Common myeloid progenitor, CD34-positive (primary cell): ENCODE measurements at regions not wholly inside any gene's neighbourhood (a gene's known extent, or its start where the extent isn't known, plus 50 kb on each side); places are given as distances from the start of the nearest gene placed in this dataset.

Source experiments
- CTCF ChIA-PET: fragments of 350-600 bp; sonication (Branson Sonifier 250); formaldehyde crosslinking; loops from one replicate; lab custom pipeline; 2021; ENCODE audit warnings: antibody characterized with exemption; lab: Charles Lee
- POLR2A ChIA-PET: fragments of 350-600 bp; sonication (Branson Sonifier 250); formaldehyde crosslinking; loops from one replicate; lab custom pipeline; 2021; ENCODE audit warnings: antibody characterized with exemption; lab: Charles Lee
- DNase-seq, 3 donors: peaks; one replicate each; pipeline versions ENCODE4 v3.0.0 to v3.0.0-alpha.2; 2013
- H3K27ac ChIP-seq, 2 experiments: 1 replicate in 1 of 2; 2 replicates in 1 of 2; pipeline ENCODE4 v1.7.0; 2013; ENCODE audit warnings: inconsistent platforms in 2 of 2, low read length in 2 of 2, mild to moderate bottlenecking in 2 of 2, low read depth in 1 of 2, moderate library complexity in 1 of 2; ENCODE audit not compliant: severe bottlenecking in 2 of 2, insufficient read depth in 1 of 2, poor library complexity in 1 of 2
- H3K27me3 ChIP-seq, 5 experiments: replicated peaks in 2 of 5; 1 replicate in 3 of 5; 2 replicates in 2 of 5; pipeline versions ENCODE4 v1.6.1 to v1.7.0; 2013; ENCODE audit warnings: low read length in 4 of 5, mild to moderate bottlenecking in 2 of 5, moderate library complexity in 2 of 5, inconsistent platforms in 1 of 5; ENCODE audit not compliant: insufficient read depth in 5 of 5, control insufficient read depth in 4 of 5
- H3K36me3 ChIP-seq, 4 experiments: 1 replicate in 2 of 4; 2 replicates in 2 of 4; pipeline versions ENCODE4 v1.6.1 to v1.7.0; 2013; ENCODE audit warnings: low read length in 3 of 4, control low read depth in 1 of 4, mild to moderate bottlenecking in 1 of 4; ENCODE audit not compliant: control insufficient read depth in 4 of 4, insufficient read depth in 4 of 4
- H3K4me1 ChIP-seq, 4 experiments: 1 replicate in 3 of 4; 2 replicates in 1 of 4; pipeline versions ENCODE4 v1.6.1 to v1.7.1; 2013; ENCODE audit warnings: low read length in 3 of 4, mild to moderate bottlenecking in 3 of 4, control low read depth in 1 of 4, inconsistent platforms in 1 of 4, moderate library complexity in 1 of 4; ENCODE audit not compliant: control insufficient read depth in 4 of 4, insufficient read depth in 4 of 4; ENCODE audit errors: control extremely low read depth in 1 of 4
- H3K4me3 ChIP-seq, 7 experiments: 1 replicate in 4 of 7; 2 replicates in 3 of 7; pipeline versions ENCODE4 v1.5.1 to v1.7.0; 2013; ENCODE audit warnings: mild to moderate bottlenecking in 7 of 7, low read length in 6 of 7, moderate library complexity in 6 of 7, inconsistent platforms in 2 of 7, low read depth in 2 of 7, control low read depth in 1 of 7; ENCODE audit not compliant: insufficient read depth in 4 of 7, control insufficient read depth in 1 of 7; ENCODE audit errors: extremely low read depth in 1 of 7
- H3K9me3 ChIP-seq, 5 experiments: 1 replicate in 4 of 5; 2 replicates in 1 of 5; pipeline versions ENCODE4 v1.6.1 to v1.7.1; 2013; ENCODE audit warnings: low read length in 4 of 5, mild to moderate bottlenecking in 2 of 5, inconsistent platforms in 1 of 5, low read depth in 1 of 5, moderate library complexity in 1 of 5; ENCODE audit not compliant: control insufficient read depth in 4 of 5, insufficient read depth in 2 of 5; ENCODE audit errors: control extremely low read depth in 1 of 5
- WGBS: methylation state at CpG from one replicate; pipeline ENCODE4 v1.1.5; 2013; ENCODE audit not compliant: insufficient coverage; 5-methylcytosine and 5-hydroxymethylcytosine counted together

DNA sequence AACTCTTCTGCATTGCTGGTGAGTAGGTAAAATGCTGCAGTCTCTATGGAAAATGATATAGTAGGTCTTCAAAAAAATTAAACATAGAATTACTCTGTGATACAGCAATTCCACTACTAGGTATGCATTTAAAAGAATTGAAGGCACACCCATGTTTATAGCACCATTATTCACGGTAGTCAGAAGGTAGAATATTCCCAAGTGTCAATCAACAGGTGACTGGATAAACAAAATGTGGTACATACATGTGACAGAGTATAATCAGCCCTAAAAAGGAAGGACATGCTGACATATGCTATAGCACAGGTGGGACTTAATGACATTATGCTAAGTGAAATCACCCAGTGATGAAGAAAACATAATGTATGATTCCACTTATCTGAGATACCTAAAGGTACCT is 123.3 kb downstream of the CCER1 start:
- POLR2A ChIA-PET: no interaction called here
- CTCF ChIA-PET: no interaction called here

DNA sequence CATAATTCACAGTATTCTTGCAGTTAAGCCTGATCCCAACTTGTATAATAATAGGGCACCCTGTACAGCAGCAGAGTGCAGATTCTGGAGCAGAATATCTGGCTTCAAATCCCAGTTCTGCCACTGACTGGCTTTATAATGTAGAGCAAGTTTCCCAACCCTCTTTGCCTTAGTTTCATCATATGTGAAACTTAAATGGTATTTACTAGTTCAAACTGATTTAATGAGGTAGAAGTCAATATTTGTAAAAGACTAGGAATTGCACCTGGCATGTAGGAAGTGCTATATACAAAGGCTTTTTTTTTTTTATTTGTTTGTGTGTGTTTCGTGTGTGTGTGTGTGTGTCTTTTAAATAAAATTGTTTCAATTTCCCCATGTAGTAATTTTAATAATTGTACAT is 125.9 kb downstream of the CCER1 start:
- CTCF ChIA-PET: interaction anchor here (1.2 kb wide), 1 partner anchor 13 kb away, joined by 3 read pairs; no protein-coding TSS in a partner anchor
- no CpG with 5 or more reads among the region's 1 CpG for WGBS

More for the DNA sequence above, 123.3 kb downstream of the CCER1 start:
- Histone ChIP-seq H3K4me3 (no peak overlapping the region), H3K4me1 (no peaks in the 10 kb centered on the region), H3K9me3 (no peaks in the 10 kb centered on the region), H3K27ac (no peak overlapping the region), H3K36me3 (no peaks in the 10 kb centered on the region), H3K27me3 (no peaks in the 10 kb centered on the region)
- 100% methylated on average over 1 of the region's 1 CpG for WGBS
- no peak for DNase-seq

DNA sequence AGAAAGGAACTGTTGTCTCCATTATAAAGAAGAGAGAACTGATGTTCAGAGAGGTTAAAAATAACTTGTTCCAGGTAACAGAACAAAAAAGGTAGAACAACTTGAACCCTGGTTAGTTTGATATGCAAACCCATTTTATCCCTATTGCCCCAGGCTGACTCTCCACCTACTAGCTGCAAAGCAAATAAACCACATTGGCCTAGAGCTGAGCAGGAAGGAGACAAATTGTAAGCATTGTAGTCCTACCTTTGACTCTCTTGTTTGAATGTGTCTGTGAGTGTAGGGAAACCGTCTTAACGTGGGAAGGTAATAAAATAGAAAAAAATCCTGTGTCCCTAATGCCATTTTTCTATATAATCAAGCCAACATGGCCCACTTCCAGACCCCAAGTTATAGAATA is 126.4 kb downstream of the CCER1 start:
- ChIA-PET CTCF (no interaction called here), POLR2A (no interaction called here)
- WGBS: no CpG with 5 or more reads among the region's 2 CpGs

More for the DNA sequence above, 125.9 kb downstream of the CCER1 start:
- POLR2A ChIA-PET: no interaction called here
- DNase-seq: no peak
- Histone ChIP-seq H3K36me3 (no peaks in the 10 kb centered on the region), H3K4me3 (no peak overlapping the region), H3K9me3 (peaks cover 0 to 1% (median 0%) of the 10 kb centered on the region in 5 experiments), H3K27me3 (no peaks in the 10 kb centered on the region), H3K27ac (no peak overlapping the region), H3K4me1 (no peaks in the 10 kb centered on the region)

DNA sequence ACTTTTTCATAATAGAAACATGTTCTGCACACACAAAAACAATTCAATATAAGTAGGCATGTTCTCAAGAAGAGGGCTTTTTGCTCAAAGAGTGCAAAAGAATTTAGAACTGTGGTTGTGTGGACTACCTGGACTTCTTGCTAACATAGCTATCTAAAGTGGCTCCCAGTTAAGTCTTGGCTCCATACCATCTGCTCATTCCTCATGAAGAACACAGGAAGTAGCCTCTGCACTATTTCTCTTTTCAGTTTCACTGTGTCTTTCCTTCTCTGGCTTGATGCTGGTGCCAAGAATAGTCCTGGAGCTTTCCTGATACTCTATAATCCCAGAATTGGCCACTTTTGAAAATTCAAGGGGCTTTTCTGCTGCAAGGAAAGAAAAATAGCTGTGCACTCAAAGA is 127.4 kb downstream of the CCER1 start:
- ChIA-PET CTCF (no interaction called here), POLR2A (no interaction called here)
- Histone ChIP-seq H3K9me3 (peaks cover 0 to 1% (median 0%) of the 10 kb centered on the region in 5 experiments), H3K27ac (no peak overlapping the region), H3K27me3 (no peaks in the 10 kb centered on the region), H3K4me1 (no peaks in the 10 kb centered on the region), H3K4me3 (no peak overlapping the region), H3K36me3 (no peaks in the 10 kb centered on the region)
- DNase-seq: no peak

More for the DNA sequence above, 126.4 kb downstream of the CCER1 start:
- peaks cover 0 to 1% (median 0%) of the 10 kb centered on the region in 5 experiments for H3K9me3 ChIP-seq
- H3K27me3 ChIP-seq: no peaks in the 10 kb centered on the region
- no peak for DNase-seq
- no peaks in the 10 kb centered on the region for H3K4me1 ChIP-seq
- no peak overlapping the region for H3K4me3 ChIP-seq
- H3K27ac ChIP-seq: no peak overlapping the region
- no peaks in the 10 kb centered on the region for H3K36me3 ChIP-seq

DNA sequence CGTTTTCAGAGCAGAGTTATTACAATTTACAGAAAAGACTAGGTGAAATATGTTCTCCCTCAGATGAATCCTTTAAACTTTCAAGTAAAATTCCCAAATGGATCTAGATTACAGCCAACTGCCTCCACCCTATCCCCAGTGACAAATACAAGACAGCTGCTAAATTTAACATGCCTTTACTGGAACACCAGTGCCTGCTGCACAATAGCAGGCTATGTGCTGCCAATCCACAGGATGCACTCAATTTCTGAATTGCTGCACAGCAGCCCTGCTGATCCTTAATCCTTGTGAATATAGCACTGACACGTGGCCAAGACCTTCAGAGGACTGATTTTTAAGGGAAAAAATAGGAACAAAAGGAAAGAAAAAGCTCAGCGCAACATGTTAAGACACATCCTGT is 128.9 kb downstream of the CCER1 start:
- Histone ChIP-seq H3K27ac (no peak overlapping the region), H3K4me1 (no peaks in the 10 kb centered on the region), H3K27me3 (no peaks in the 10 kb centered on the region), H3K36me3 (no peaks in the 10 kb centered on the region), H3K9me3 (peaks cover 0 to 1% (median 0%) of the 10 kb centered on the region in 5 experiments), H3K4me3 (no peak overlapping the region)
- ChIA-PET POLR2A (no interaction called here), CTCF (no interaction called here)
- no peak for DNase-seq
- 100% methylated on average over 2 of the region's 3 CpGs for WGBS

DNA sequence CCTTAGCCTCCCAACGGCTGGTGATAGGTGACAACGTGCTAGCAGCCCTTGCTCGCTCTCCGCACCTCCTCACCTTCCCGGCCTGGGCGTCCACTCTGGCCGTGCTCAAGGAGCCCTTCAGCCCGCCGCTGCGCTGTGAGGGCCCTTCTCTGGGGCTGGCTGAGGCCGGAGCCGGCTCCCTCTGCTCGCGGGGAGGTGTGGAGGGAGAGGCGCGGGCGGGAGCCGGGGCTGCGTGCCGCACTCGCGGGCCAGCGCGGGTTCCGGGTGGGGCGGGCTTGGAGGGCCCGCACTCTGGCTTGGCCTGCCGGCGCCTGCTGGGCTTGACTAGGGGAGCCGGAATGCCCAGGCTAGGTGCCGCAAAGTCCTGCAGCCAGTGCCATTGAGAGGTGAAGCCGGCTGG is 131.1 kb downstream of the CCER1 start:
- no peaks in the 10 kb centered on the region for H3K27me3 ChIP-seq
- WGBS: 99% methylated on average over 30 of the region's 32 CpGs
- H3K4me1 ChIP-seq: no peaks in the 10 kb centered on the region
- no peak for DNase-seq
- peaks cover 0 to 1% (median 0%) of the 10 kb centered on the region in 5 experiments for H3K9me3 ChIP-seq
- no peak overlapping the region for H3K27ac ChIP-seq
- no peaks in the 10 kb centered on the region for H3K36me3 ChIP-seq
- no peak overlapping the region for H3K4me3 ChIP-seq
- POLR2A ChIA-PET: no interaction called here
- CTCF ChIA-PET: interaction anchor here (1.5 kb wide), 1 partner anchor 10 kb away, joined by 4 read pairs; no protein-coding TSS in a partner anchor

DNA sequence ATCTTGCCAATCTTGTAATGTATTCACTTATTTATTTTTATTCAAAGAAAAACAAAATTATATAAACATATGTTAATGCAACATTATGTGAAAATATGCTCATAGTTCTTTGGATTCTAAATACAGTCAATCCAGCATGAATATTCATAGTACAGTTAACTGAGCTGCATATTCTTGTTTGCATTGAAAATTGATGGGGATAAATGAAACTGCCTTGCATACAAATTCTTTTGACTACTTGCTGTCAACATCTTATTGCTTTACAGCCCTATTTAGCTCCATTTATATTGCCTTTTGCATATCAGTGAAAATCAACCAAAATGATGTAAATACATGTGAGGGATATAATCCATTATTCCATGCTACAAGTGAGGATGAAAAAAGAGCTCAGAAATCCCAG is 135.3 kb downstream of the CCER1 start:
- Histone ChIP-seq H3K4me3 (no peak overlapping the region), H3K36me3 (no peaks in the 10 kb centered on the region), H3K27me3 (no peaks in the 10 kb centered on the region), H3K9me3 (no peaks in the 10 kb centered on the region), H3K27ac (no peak overlapping the region), H3K4me1 (no peaks in the 10 kb centered on the region)
- ChIA-PET POLR2A (no interaction called here), CTCF (no interaction called here)
- no peak for DNase-seq
